ENCODE measurements at regions not wholly inside any gene's neighbourhood (a gene's known extent, or its start where the extent isn't known, plus 50 kb on each side); places are given as distances from the start of the nearest gene placed in this dataset.

DNA sequence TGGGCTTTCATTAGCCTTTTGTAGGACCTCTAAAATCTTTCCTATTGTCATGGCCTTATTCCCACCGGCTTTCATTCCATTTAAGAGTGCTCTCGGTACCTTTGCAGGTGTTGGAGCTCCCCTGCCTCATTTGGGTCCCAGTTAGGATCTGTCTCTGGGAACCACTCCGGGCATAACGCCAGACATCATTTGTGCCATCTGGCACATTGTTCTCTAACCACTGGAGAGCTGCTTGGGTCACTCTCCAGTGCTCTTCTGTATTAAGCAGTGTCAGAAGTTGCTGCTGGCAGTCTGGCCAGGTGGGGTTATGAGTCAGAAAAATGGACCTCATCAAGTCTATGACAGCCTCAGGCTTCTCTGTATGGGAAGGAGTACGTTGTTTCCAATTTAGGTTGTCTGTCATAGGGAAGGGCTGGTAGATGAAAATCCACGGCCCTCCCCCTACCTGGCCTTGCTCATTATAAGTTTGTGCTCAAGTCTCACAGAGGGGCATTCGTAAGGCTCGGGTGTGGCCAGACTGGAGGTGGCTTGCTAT, 62.9 kb upstream of the MOCS1 start:
- CTCF ChIA-PET: no interaction called here
- POLR2A ChIA-PET: no interaction called here
- TF ChIP-seq CTCF (IDR thresholded peaks at IDR 0.05; ENCODE audit: low read depth, low read length): no peak
- DNase-seq (ENCODE audit: low read depth, low spot score): no peak
- Histone ChIP-seq H3K4me3 (ENCODE audit: low read depth, low read length) (no peak overlapping the region), H3K27ac (ENCODE audit: low read depth, low read length) (no peak overlapping the region), H3K27me3 (ENCODE audit: control insufficient read depth, insufficient read depth, low read length) (no peaks in the 10 kb centered on the region), H3K9me3 (ENCODE audit: control insufficient read depth, insufficient read depth, low read length) (peaks cover 14% of the 10 kb centered on the region)

- no peak for DNase-seq (ENCODE audit: low read depth, low spot score)
- H3K9me3 ChIP-seq (ENCODE audit: control insufficient read depth, insufficient read depth, low read length): peaks cover 14% of the 10 kb centered on the region
- H3K27ac ChIP-seq (ENCODE audit: low read depth, low read length): no peak overlapping the region
- ChIA-PET POLR2A (no interaction called here), CTCF (no interaction called here)
- no peaks in the 10 kb centered on the region for H3K27me3 ChIP-seq (ENCODE audit: control insufficient read depth, insufficient read depth, low read length)
- TF ChIP-seq CTCF (IDR thresholded peaks at IDR 0.05; ENCODE audit: low read depth, low read length): no peak
- H3K4me3 ChIP-seq (ENCODE audit: low read depth, low read length): no peak overlapping the region
Observed at GRCh38 chr6:39995633-39996032, 61.4 kb upstream of the MOCS1 start.

- Histone ChIP-seq H3K27me3 (ENCODE audit: control insufficient read depth, insufficient read depth, low read length) (no peaks in the 10 kb centered on the region), H3K4me3 (ENCODE audit: low read depth, low read length) (no peak overlapping the region), H3K27ac (ENCODE audit: low read depth, low read length) (no peak overlapping the region), H3K9me3 (ENCODE audit: control insufficient read depth, insufficient read depth, low read length) (peaks cover 4% of the 10 kb centered on the region; the same call in 1 of the 2 replicates)
- DNase-seq (ENCODE audit: low read depth, low spot score): no peak
- ChIA-PET CTCF (no interaction called here), POLR2A (no interaction called here)
- TF ChIP-seq CTCF (IDR thresholded peaks at IDR 0.05; ENCODE audit: low read depth, low read length): no peak
Observed at GRCh38 chr6:39992861-39993622, 58.8 kb upstream of the MOCS1 start.
